ENCODE measurements at regions not wholly inside any gene's neighbourhood (a gene's known extent, or its start where the extent isn't known, plus 50 kb on each side); places are given as distances from the start of the nearest gene placed in this dataset.
"Not testable (repeated sequence)": the region's sequence is repeated elsewhere in the genome, so short reads cannot be mapped to it uniquely, and the experiment has no call there.

GRCh38 chr12:94856324-94856723 is 147.2 kb downstream of the NDUFA12 start:
- no peak for DNase-seq

DNA sequence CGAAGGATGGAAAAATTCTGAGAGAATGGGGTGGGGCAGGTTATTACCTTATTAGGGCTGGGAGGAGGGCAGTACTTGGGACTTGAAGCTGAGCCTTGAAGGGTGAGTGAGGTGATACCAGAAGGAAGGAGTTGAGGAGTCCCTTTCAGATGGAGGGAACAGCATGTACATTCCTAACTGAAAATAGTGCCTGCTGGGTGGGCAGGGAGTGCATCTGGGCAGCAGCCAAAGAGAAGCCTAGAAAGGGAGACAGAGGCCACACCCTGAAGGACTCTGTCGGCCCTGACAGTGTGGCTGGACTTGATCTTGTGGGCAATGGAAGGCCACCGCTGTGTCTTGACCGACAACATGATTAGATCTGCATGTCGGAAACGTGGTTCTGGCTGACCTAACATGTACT is 147.6 kb downstream of the NDUFA12 start:
- no peak for DNase-seq

DNA sequence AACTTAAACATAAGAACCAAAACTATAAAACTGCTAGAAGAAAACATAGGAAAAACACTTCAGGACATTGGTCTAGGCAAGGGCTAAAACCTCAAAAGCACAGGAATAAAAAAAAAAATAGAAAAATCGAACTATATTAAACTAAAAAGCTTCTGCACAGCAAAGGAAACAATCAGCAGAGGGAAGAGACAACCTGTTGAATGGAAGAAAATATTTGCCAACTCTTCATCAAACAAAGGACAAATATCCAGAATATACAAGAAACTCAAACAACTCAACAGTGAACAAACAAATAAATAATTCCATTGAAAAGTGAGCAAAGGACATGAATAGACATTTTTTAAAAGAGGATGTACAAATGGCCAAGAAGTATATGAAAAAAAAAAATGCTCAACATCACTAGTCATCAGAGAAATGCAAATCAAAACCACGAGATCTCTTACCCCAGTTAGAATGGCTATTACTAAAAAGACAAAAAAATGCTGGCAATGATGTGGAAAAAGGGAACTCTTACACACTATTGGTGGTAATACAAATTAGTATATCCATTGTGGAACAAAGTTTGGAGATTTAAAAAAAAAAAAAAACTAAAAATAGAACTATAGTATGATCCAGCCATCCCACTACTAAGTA is 152.0 kb downstream of the NDUFA12 start:
- DNase-seq, result no peak

DNA sequence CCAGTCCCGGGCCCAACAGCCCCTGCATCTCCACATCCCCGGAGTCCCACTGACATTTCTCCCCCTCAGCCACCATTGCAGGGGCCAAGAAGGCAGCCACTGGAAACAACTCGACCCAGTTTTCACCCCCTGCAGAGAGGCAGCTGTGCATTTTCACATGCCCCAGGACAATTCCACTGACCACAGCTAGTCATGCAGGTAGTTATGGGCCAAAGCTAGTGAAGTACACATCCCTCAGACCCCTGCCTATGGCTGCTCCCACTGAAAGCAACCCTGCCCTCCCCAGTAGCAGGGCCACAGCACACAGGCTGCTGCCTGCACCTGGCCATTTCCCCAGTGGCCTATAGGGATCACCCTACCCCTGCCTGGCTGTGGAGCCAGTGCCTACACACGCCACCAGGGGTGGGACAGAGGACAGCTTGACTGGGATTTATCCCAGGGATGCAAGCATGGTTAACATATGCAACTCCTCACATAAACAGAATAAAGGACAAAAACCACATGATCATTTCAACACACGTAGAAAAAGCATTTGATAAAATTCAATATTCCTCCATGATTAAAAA is 154.0 kb downstream of the NDUFA12 start:
- no peak for DNase-seq

DNA sequence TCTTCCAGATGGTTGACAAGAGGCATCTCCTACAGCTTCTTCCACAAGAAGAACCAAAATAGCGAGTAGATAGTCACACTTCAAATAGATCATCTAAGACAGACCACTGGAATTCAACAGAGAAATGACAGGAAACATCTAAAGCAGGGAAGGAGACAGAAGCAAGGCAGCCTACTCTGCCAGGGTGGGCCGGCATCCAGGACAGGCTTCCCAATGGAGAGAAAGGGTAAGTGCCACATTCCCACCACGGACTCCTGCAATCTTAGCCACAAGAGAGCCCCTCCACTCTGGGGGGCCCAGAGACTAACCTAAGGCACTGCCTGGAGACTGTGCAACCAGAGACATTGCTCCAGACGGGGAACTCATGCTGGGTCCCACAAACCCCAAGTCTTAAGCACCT is 154.5 kb downstream of the NDUFA12 start:
- DNase-seq, result no peak

DNA sequence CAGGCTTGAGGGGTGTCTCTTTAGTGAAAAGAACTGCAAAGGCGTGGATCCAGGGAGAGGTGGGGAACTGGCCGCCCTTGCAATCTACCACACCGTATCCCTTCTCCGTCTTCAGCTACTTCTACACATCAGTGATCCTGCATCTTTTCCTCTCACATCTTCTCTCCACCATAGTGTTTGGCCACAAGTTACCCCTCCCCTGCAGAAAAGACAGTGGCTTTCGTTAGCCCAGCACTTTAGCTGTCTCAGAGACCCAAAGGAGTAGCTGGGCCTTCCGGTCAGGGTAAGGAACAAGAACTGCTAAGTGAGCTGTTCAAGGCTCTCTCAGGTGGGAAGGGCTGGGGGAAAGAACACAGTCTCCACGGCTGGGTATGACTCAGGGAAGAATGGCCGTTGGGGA is 158.4 kb downstream of the NDUFA12 start:
- no peak for DNase-seq

DNA sequence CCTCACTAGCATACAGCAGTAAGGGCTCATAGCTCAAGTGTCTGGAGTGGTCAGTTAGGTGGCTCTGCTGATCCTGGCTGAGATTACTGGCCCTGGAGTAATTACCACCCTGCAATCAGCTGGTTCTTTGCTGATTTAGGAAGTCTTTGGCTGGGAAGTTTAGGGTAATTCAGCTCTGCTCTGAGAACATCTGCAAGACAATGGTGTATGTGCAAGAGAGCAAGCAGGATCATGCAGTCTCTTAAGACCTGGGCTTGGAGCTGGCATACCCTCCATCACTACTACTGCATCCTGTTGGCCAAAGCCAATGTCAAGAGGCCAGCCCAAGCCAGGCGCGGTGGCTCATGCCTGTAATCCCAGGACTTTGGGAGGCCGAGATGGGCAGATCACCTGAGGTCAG is 159.0 kb downstream of the NDUFA12 start:
- DNase-seq, result no peak

DNA sequence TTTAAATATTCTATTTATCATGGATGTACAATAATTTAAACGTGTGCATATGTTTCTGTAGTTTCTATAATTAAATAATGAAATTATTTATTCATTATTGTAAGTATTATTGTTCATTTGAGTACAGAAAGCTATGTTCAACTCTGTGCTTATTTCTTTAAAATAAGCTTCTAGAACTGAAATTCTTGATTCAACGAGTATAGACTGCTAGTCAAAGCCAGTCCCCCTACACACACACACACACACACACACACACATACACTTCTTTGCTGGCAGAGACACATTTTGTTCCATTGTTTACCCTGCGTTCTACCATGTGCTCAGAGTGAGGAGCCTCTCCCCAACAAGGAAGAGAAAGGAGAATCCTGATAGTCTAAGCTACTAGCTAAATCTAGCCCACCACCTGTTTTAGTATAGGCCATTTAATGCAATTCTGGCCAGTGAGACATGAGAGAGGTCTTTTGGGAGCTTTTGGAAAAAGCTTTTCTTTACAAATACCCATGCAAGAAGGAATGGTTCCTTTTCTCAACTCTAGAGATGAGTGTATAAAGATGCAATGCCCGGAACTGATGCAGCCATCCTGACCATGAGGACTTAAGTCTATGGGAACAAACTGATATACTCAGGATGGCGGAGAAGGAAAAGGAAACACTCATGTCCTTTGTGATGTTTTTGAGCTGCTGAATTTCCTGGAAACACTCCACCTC is 161.4 kb downstream of the NDUFA12 start:
- no peak for DNase-seq

DNA sequence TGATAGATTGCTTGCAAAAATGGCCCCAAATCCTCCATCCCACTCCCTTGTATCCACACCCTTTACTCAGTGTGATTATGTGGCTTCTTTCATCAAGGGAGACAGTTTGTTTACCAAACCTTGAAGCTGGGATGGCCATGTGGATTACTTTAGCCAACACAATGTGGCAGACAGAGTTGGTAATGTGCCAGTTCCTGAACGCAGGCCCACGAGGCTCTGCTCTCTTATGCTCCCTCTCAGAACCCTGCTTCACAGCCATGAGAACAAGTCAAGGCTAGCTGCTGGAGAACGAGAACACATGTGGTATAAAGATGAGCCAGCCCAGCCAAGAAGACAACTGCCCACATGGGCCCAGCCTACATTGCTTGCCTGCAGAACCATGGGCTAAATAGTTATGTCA is 162.3 kb downstream of the NDUFA12 start:
- DNase-seq, result no peak

- DNase-seq, result no peak
Measured at GRCh38 chr12:94839347-94839746, 164.2 kb downstream of the NDUFA12 start.

DNA sequence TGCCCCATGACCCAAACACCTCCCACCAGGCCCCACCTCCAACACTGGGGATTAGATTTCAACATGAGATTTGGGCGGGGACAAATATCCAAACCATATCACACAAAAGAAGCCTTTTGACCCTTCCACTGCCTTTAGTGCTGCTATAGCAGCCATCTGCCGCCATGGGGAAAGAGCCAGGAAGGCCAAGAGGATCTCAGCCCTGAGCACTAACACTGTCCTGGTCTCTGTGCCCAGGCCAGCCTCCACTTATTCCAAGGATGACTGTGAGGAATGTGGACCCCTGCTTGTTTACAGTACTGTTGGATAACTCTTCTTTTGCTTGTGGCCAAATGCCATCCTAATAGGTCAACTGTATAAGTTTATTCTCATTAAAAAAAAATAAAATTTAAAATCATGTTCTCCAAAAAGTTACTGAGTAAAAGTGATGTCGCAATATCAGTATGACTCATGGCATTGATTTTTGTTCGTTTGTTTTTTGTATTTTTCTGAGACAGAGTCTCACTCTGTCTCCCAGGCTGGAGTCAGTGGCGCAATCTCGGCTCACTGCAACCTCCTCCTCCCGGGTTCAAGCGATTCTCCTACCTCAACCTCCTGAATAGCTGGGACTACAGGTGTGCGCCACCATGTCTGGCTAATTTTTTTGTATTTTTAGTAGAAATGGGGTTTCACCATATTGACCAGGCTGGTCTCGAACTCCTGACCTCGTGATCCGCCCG is 166.4 kb downstream of the NDUFA12 start:
- DNase-seq, result not testable (repeated sequence)

DNA sequence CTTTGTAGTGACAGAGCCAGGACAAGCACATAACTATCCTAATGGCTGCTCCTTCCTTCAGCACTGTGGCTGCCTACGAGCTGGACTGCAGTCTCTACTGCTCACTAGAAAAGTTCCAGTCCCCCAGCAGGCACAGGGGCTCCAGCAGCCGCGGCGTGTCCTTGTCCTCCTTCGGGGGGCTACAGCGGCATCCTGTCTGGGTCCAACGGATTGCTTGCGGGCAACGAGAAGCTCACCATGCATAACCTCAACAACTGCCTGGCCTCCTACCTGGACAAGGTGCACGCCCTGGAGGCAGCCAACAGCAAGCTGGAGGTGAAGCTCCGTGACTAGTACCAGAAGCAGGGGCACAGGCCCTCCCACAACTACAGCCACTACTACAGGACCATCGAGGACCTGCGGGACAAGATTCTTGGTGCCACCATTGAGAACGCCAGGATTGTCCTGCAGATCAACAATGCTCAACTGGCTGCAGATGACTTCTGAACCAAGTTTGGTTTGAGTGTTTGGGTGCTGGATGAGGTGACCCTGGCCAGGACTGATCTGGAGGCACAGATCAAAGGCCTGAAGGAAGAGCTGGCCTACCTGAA is 169.4 kb downstream of the NDUFA12 start:
- DNase-seq, result no peak

GRCh38 chr12:94832780-94833681 is 170.5 kb downstream of the NDUFA12 start:
- no peak for DNase-seq

GRCh38 chr12:94832105-94832504 is 171.4 kb downstream of the NDUFA12 start:
- no peak for DNase-seq

DNA sequence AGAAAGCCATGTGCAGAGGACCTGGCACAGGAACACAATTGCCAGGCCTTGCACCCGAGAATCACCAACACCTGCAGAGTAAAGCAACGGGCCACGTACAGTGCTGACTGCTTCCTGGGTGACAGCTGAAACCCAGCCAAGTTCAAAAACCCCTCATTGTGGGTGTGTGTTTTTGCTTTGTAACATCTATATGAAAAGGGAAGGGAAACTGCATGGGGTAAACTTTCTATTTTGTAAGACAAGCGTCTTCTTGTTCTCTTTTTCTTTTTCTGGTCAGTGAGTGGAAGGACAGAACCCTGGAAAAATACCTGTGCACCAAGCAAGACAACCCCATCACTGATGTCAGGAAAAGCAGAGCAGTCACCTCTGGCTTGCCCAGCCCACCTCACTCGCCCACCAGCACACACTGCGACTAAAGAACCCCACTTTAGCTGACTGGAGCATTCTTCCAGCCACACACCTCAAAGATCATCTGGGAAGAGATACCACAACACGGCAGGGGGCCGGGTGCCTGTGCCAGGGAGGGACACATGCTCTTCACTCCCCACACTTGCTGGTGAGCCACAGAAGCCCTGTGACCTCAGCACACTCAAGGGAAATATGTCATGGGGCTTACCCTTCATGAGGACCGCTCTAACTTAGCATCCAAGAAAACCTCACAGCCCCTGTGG is 172.3 kb downstream of the NDUFA12 start:
- no peak for DNase-seq

- no peak for DNase-seq
Measured at GRCh38 chr12:94829552-94829951, 173.9 kb downstream of the NDUFA12 start.

DNA sequence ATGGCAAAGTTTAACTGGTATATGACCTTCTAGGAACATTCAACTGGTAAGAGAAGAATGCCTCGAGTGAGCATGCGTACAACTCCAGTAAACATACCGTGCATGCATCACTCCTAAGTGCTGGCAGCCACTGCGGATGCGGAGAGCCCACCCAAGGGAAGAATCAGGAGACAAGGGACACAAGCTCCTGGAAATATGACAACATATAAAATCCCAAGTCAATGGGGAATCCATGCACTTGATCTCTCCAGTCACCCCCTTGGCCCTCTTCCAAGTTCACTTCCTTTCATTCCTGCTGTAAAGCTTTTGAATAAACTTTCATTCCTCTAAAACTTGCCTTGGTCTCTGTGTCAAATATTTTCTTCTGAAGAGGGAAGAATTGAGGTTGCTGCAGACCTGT is 168.7 kb upstream of the TMCC3 start:
- DNase-seq, result no peak

GRCh38 chr12:94817695-94818075 is 167.3 kb upstream of the TMCC3 start:
- DNase-seq, result no peak

GRCh38 chr12:94817201-94817600 is 166.8 kb upstream of the TMCC3 start:
- DNase-seq, result not testable (repeated sequence)

GRCh38 chr12:94816746-94817145 is 166.4 kb upstream of the TMCC3 start:
- not testable (repeated sequence) for DNase-seq

GRCh38 chr12:94815958-94816357 is 165.6 kb upstream of the TMCC3 start:
- no peak for DNase-seq

DNA sequence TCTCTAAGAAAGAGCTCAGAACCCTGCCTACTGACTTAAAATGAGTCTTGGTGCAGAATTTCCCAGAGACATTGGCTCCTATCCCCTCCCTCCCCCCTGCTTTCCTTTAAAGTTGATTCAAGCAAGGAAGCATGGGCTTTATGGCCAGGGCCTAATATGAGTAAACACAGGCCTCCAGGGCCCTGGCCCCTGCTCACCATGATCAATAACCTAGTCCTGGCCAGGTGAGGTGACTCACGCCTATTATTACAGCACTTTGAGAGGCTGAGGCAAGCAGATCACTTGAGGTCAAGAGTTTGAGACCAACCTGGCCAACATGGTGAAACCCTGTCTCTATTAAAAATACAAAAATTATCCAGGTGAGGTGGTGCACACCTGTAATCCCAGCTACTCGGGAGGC is 165.1 kb upstream of the TMCC3 start:
- DNase-seq, result no peak
